ENCODE measurements at regions not wholly inside any gene's neighbourhood (a gene's known extent, or its start where the extent isn't known, plus 50 kb on each side); places are given as distances from the start of the nearest gene placed in this dataset. TPM values are rescaled to one million over a fixed set of nuclear protein-coding genes. Genes with fewer than 3 reads are reported as not detected.

- no peak for DNase-seq (ENCODE audit: low read depth in 2 of 3, low spot score in 2 of 3)
Observed at GRCh38 chr6:54786154-54786553, 60.4 kb upstream of the FAM83B start.

GRCh38 chr6:54787825-54788224 lies 58.7 kb upstream of the FAM83B start:
- no peak for DNase-seq (ENCODE audit: low read depth in 2 of 3, low spot score in 2 of 3)

Small RNAs in the stretch of these regions (small RNA-seq; reads per million reads assigned to genes)
- not detected for gene RNU6-1023P
